ENCODE measurements at regions not wholly inside any gene's neighbourhood (a gene's known extent, or its start where the extent isn't known, plus 50 kb on each side); places are given as distances from the start of the nearest gene placed in this dataset.

DNA sequence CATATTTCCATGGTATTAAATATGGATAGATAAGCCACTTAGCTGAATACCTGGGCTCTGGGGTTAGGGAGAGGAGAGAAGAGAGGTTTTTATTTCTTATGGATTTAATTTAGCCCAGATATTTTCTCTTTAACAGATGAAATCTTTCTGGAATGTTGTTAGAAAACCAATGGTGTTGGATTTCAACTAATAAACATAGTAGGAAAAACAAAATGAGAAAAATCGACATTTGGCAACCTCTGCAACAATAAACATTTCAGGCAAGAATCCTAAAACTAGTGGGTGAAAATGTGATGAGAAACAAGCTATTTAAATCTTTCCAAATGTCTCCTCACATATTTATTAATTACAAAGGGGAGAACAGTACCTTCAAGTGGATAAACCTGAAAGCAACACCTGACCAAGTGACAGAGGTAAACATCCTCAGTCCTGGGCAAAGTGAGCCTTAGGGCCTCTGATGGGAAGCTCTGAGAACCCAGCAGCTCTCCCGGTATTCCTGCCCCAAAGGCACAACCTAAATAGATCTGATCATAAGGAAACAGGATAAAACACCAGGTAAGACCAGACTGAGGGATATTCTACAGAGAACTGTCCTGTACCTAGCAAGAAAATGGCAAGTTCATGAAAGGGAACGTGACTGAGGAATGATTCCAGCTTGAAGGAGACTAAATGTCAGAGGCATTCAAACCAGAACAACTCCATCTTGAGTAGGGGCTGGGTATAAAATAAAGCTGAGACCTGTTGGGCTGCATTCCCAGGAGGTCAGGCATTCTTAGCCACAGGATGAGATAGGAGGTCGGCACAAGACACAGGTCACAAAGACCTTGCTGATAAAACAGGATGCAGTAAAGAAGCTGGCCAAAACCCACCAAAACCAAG lies 163.7 kb downstream of the ESM1 start:
- no peak for TF ChIP-seq EZH2 (IDR thresholded peaks at IDR 0.05; ENCODE audit: low read length)
- TF ChIP-seq, protein P1, sequence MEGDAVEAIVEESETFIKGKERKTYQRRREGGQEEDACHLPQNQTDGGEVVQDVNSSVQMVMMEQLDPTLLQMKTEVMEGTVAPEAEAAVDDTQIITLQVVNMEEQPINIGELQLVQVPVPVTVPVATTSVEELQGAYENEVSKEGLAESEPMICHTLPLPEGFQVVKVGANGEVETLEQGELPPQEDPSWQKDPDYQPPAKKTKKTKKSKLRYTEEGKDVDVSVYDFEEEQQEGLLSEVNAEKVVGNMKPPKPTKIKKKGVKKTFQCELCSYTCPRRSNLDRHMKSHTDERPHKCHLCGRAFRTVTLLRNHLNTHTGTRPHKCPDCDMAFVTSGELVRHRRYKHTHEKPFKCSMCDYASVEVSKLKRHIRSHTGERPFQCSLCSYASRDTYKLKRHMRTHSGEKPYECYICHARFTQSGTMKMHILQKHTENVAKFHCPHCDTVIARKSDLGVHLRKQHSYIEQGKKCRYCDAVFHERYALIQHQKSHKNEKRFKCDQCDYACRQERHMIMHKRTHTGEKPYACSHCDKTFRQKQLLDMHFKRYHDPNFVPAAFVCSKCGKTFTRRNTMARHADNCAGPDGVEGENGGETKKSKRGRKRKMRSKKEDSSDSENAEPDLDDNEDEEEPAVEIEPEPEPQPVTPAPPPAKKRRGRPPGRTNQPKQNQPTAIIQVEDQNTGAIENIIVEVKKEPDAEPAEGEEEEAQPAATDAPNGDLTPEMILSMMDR (optimal IDR thresholded peaks at IDR 0.05 in 1 of 3, IDR thresholded peaks at IDR 0.05 in 1 of 3, conservative IDR thresholded peaks at IDR 0.05 in 1 of 3; ENCODE audit: extremely low read depth in 1 of 3, insufficient read depth in 2 of 3, low read length in 3 of 3) = no peak

Data from keratinocyte (primary cell).